T follicular helper cell (primary cell): ENCODE measurements at regions not wholly inside any gene's neighbourhood (a gene's known extent, or its start where the extent isn't known, plus 50 kb on each side); places are given as distances from the start of the nearest gene placed in this dataset.

Experiments used
- DNase-seq: peaks from one replicate; pipeline ENCODE4 v3.0.0-alpha.2; 2020; ENCODE audit warnings: low read depth

- no peak for DNase-seq
Observed at GRCh38 chr4:180493299-180493698, 1749.9 kb upstream of the TENM3 start.

- DNase-seq: no peak
Observed at GRCh38 chr4:180500154-180500553, 1743.0 kb upstream of the TENM3 start.

- no peak for DNase-seq
Observed at GRCh38 chr4:180512801-180513475, 1730.3 kb upstream of the TENM3 start.

GRCh38 chr4:180518906-180519305 is 1724.3 kb upstream of the TENM3 start:
- no peak for DNase-seq

- DNase-seq: no peak
Observed at GRCh38 chr4:180521181-180521580, 1722.0 kb upstream of the TENM3 start.

- DNase-seq: no peak
Observed at GRCh38 chr4:180525523-180526077, 1717.6 kb upstream of the TENM3 start.

GRCh38 chr4:180528003-180528402 is 1715.2 kb upstream of the TENM3 start:
- DNase-seq: no peak

- DNase-seq: no peak
Observed at GRCh38 chr4:180530787-180531186, 1712.4 kb upstream of the TENM3 start.

- DNase-seq: no peak
Observed at GRCh38 chr4:180532691-180533090, 1710.5 kb upstream of the TENM3 start.

- no peak for DNase-seq
Observed at GRCh38 chr4:180538384-180539057, 1704.7 kb upstream of the TENM3 start.

GRCh38 chr4:180539284-180539683 is 1703.9 kb upstream of the TENM3 start:
- DNase-seq: no peak

GRCh38 chr4:180541678-180542077 is 1701.5 kb upstream of the TENM3 start:
- no peak for DNase-seq

- DNase-seq: no peak
Observed at GRCh38 chr4:180542445-180543100, 1700.6 kb upstream of the TENM3 start.

GRCh38 chr4:180550106-180550505 is 1693.1 kb upstream of the TENM3 start:
- no peak for DNase-seq

GRCh38 chr4:180557348-180557747 is 1685.9 kb upstream of the TENM3 start:
- no peak for DNase-seq

GRCh38 chr4:180557950-180558349 is 1685.3 kb upstream of the TENM3 start:
- no peak for DNase-seq

GRCh38 chr4:180558427-180558826 is 1684.8 kb upstream of the TENM3 start:
- no peak for DNase-seq

GRCh38 chr4:180560896-180561295 is 1682.3 kb upstream of the TENM3 start:
- no peak for DNase-seq

GRCh38 chr4:180564026-180564425 is 1679.2 kb upstream of the TENM3 start:
- DNase-seq: no peak

GRCh38 chr4:180564448-180564847 is 1678.8 kb upstream of the TENM3 start:
- DNase-seq: no peak

GRCh38 chr4:180565856-180566431 is 1677.3 kb upstream of the TENM3 start:
- no peak for DNase-seq

GRCh38 chr4:180566492-180566891 is 1676.7 kb upstream of the TENM3 start:
- DNase-seq: no peak

GRCh38 chr4:180567080-180567479 is 1676.1 kb upstream of the TENM3 start:
- DNase-seq: no peak
